Body of pancreas (tissue), 4 donors: ENCODE measurements at regions not wholly inside any gene's neighbourhood (a gene's known extent, or its start where the extent isn't known, plus 50 kb on each side); places are given as distances from the start of the nearest gene placed in this dataset.
A peak's percentile ranks its signal among the peaks of the same experiment; 100 is the strongest.
"Not testable (repeated sequence)": the region's sequence is repeated elsewhere in the genome, so short reads cannot be mapped to it uniquely, and the experiment has no call there.

Source experiments
- ATAC-seq: fragments of 150-250 bp; one replicate; pipeline ENCODE4 v1.9.1; 2016
- DNase-seq, 4 donors: peaks; one replicate each; pipeline ENCODE4 v3.0.0-alpha.2; 2019
- H3K27ac ChIP-seq, 4 donors: fragments of 200-600 bp; sonication (generic); 1 replicate in 3 of 4; 2 replicates in 1 of 4; pipeline versions ENCODE4 v1.5.1 to v1.6.1; 2016 to 2019; ENCODE audit warnings: mild to moderate bottlenecking in 1 of 4, mixed read lengths in 1 of 4, moderate library complexity in 1 of 4
- H3K27me3 ChIP-seq, 2 donors: fragments of 200-600 bp; sonication (generic); one replicate each; pipeline ENCODE4 v1.6.0; 2016; ENCODE audit warnings: mild to moderate bottlenecking in 1 of 2
- H3K36me3 ChIP-seq, 2 donors: fragments of 200-600 bp; sonication (generic); replicated peaks in 1 of 2; 2 replicates each; pipeline ENCODE4 v1.5.1; 2016; ENCODE audit warnings: low read depth in 2 of 2; ENCODE audit not compliant: insufficient read depth in 1 of 2
- H3K4me1 ChIP-seq: fragments of 200-600 bp; sonication (generic); one replicate; pipeline ENCODE4 v1.6.0; 2016
- H3K4me3 ChIP-seq, 2 donors: fragments of 200-600 bp; sonication (generic); 1 replicate in 1 of 2; 2 replicates in 1 of 2; pipeline ENCODE4 v1.5.1; 2016 to 2019
- H3K9me3 ChIP-seq, 3 donors: fragments of 200-600 bp; sonication (generic); 1 replicate in 2 of 3; 2 replicates in 1 of 3; pipeline ENCODE4 v1.5.1; 2016
- POLR2A ChIP-seq, 3 donors: fragments of 450-650 bp; IDR thresholded peaks; one replicate each; pipeline ENCODE4 v1.6.1; 2016; ENCODE audit warnings: antibody characterized with exemption in 3 of 3, mild to moderate bottlenecking in 2 of 3
- WGBS, 2 donors: methylation state at CpG; one replicate each; pipeline ENCODE4 v1.1.5; 2017; 5-methylcytosine and 5-hydroxymethylcytosine counted together
- intact Hi-C: fragments of 100-400 bp; cut with DNase I; formaldehyde crosslinking; loops from one replicate; pipeline ENCODE4 v1.15.1; 2023
- TF ChIP-seq, protein P1 (sequence below), 7 experiments: fragments of 450-650 bp in 4 of 7; fragments of 200-600 bp in 3 of 7; sonication (generic) in 3 of 7; IDR thresholded peaks; one replicate each; pipeline ENCODE4 v1.5.1; 2016 to 2019; ENCODE audit warnings: antibody characterized with exemption in 7 of 7

DNA sequence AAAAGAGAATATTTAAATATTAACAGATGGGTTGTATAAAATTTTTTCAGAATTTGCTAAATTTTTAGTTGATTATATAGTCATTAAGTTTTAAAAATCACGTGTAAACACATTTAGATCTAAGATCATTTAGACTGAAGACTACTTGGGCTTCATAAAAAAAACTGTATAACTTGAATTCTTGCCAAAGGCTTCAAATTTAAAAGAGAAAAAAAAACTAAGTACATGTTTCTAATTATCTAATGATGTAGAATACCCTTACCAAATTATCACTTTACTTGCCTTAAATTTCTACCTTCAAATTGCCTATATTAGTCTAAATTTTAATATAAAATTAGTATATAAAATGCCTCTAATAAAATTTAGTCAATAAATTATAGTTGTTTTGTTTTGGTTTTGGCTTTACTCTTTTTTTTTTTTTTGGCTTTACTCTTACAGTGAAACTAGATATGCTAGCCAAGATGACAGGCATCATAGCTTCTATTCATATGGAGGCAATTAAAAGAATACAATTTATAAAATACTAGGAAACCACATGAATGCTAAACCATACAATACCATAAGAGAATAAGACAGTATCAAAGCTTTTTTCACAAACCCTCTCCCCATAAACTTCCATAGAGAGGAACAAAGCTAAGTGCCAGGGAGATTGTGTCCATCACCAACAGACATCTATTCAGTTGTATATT, 183.1 kb upstream of the KCNMB2 start:
- H3K4me3 ChIP-seq = no peak overlapping the region
- ATAC-seq (no peak), DNase-seq (no peak)
- H3K36me3 ChIP-seq = no peaks in the 10 kb centered on the region
- intact Hi-C loops = no loop called here
- H3K27me3 ChIP-seq = no peaks in the 10 kb centered on the region
- TF ChIP-seq POLR2A (IDR thresholded peaks at IDR 0.05) = no peak
- WGBS, 2 donors = 52 to 62% methylated on average over 1 of the region's 1 CpG
- H3K4me1 ChIP-seq = no peaks in the 10 kb centered on the region
- no peak overlapping the region for H3K27ac ChIP-seq
- H3K9me3 ChIP-seq = no peaks in the 10 kb centered on the region

DNA sequence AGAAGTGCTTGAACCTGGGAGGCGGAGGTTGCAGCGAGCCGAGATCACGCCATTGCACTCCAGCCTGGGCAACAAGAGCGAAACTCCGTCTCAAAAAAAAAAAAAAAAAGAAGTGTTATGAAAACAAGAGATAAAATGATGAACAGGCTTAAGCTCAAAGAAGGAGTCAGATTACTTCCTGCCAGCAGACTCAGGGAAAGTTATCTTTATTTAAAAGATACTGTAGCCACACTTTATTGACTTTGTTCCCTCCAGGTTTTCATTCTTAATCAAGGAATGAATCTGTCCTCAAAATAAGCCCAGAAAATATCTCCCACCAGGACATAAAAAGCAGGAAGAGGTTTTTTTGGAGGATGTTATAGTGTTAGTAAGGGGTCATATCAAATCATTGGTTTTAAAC, 176.5 kb upstream of the KCNMB2 start:
- H3K27ac ChIP-seq = no peak overlapping the region
- intact Hi-C loops = no loop called here
- ATAC-seq = no peak
- TF ChIP-seq POLR2A (IDR thresholded peaks at IDR 0.05) = no peak
- TF ChIP-seq, protein P1, sequence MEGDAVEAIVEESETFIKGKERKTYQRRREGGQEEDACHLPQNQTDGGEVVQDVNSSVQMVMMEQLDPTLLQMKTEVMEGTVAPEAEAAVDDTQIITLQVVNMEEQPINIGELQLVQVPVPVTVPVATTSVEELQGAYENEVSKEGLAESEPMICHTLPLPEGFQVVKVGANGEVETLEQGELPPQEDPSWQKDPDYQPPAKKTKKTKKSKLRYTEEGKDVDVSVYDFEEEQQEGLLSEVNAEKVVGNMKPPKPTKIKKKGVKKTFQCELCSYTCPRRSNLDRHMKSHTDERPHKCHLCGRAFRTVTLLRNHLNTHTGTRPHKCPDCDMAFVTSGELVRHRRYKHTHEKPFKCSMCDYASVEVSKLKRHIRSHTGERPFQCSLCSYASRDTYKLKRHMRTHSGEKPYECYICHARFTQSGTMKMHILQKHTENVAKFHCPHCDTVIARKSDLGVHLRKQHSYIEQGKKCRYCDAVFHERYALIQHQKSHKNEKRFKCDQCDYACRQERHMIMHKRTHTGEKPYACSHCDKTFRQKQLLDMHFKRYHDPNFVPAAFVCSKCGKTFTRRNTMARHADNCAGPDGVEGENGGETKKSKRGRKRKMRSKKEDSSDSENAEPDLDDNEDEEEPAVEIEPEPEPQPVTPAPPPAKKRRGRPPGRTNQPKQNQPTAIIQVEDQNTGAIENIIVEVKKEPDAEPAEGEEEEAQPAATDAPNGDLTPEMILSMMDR (IDR thresholded peaks at IDR 0.05) = no peak
- no peaks in the 10 kb centered on the region for H3K9me3 ChIP-seq
- H3K27me3 ChIP-seq = no peaks in the 10 kb centered on the region
- WGBS, 2 donors = 82 to 83% methylated on average over 6 of the region's 6 CpGs
- no peaks in the 10 kb centered on the region for H3K36me3 ChIP-seq
- H3K4me1 ChIP-seq = no peaks in the 10 kb centered on the region
- DNase-seq = no peak
- no peak overlapping the region for H3K4me3 ChIP-seq

DNA sequence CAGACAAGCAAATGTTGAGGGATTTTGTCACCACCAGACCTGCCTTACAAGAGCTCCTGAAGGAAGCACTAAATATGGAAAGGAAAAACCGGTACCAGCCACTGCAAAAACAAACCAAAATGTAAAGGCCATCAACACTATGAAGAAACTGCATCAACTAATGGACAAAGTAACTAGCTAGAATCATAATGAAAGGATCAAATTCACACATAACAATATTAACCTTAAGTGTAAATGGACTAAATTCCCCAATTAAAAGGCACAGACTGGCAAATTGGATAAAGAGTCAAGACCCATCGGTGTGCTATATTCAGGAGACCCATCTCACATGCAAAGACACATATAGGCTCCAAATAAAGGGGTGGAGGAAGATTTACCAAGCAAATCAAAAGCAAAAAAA, 173.2 kb upstream of the KCNMB2 start:
- intact Hi-C loops, H3K4me3 ChIP-seq, H3K36me3 ChIP-seq, H3K4me1 ChIP-seq, DNase-seq, H3K27me3 ChIP-seq, H3K9me3 ChIP-seq, H3K27ac ChIP-seq, ATAC-seq: not testable (repeated sequence)
- WGBS, 2 donors = 91 to 92% methylated on average over 2 of the region's 2 CpGs

DNA sequence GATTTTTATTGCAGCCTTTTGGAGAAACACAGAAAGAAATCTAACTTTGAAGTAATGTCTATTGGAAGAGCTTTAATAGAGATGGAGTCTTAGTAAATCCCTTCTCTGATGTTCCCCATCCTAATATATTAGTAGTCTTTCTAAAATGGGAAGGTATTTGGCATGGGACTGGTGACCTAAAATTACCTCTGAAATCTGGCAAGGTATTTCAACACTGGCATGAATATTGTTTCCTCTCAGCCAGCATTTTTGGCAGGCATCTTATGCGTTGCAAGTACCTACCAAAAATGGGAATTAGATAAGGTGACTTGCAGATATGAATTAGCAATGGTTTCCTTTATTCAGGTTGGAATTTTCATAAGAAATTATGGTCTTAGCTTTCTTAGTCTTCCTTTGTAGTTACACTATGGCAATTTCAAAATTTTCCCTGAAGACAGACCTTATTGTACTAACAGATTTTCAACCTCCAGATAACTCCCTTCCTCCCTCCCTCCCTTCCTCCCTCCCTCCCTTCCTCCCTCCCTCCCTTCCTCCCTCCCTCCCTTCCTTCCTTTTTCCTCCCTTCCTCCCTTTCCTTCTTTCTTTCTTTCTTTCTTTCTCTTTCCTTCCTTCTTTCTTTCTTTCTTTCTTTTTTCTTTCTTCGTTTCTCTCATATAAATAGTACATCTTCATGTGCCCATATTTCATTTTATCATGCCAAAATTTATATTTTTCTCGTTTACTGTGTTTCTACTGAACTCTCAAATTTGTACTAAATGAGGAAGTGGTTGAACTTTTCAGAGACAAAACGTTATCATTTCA, 168.2 kb upstream of the KCNMB2 start:
- H3K4me3 ChIP-seq = no peak overlapping the region
- 22 to 35% methylated on average over 4 of the region's 4 CpGs for WGBS, 2 donors
- no peak for TF ChIP-seq POLR2A (IDR thresholded peaks at IDR 0.05)
- TF ChIP-seq, protein P1 (IDR thresholded peaks at IDR 0.05) = no peak
- H3K27ac ChIP-seq = no peak overlapping the region
- intact Hi-C loops = no loop called here
- H3K9me3 ChIP-seq = no peaks in the 10 kb centered on the region
- H3K27me3 ChIP-seq = no peaks in the 10 kb centered on the region
- no peaks in the 10 kb centered on the region for H3K36me3 ChIP-seq
- H3K4me1 ChIP-seq = peaks cover 8% of the 10 kb centered on the region
- ATAC-seq = peak; percentile 68
- peak in 1 of 4 donors; percentile 38 for DNase-seq

DNA sequence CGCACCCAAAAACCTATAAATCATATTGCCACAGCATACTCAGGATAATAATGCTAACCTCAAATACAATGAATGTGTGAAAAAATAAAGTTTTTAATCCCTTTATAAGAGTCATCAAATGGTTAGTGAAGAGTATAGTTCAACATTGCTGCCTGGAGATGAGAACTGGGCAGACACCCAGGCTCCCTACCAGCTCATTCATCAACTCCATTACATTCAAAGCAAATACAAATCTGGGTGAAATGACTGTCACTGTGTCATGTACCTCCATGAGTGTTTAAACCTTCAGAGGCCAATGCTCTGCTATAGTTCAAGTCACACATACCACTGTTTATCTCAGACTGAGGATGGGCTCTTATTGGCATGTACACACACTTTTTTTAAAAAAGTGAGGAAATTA, 167.2 kb upstream of the KCNMB2 start:
- H3K9me3 ChIP-seq = no peaks in the 10 kb centered on the region
- H3K4me1 ChIP-seq = peaks cover 8% of the 10 kb centered on the region
- no peaks in the 10 kb centered on the region for H3K36me3 ChIP-seq
- intact Hi-C loops = no loop called here
- TF ChIP-seq POLR2A (IDR thresholded peaks at IDR 0.05) = no peak
- TF ChIP-seq, protein P1 (IDR thresholded peaks at IDR 0.05) = no peak
- no peak overlapping the region for H3K4me3 ChIP-seq
- WGBS, 2 donors = 80 to 87% methylated on average over 1 of the region's 1 CpG
- no peak overlapping the region for H3K27ac ChIP-seq
- no peaks in the 10 kb centered on the region for H3K27me3 ChIP-seq
- DNase-seq = no peak
- no peak for ATAC-seq
